RWPE2 (cell line): ENCODE measurements at regions not wholly inside any gene's neighbourhood (a gene's known extent, or its start where the extent isn't known, plus 50 kb on each side); places are given as distances from the start of the nearest gene placed in this dataset.

Experiments
- ATAC-seq: fragments of 200-7000 bp; cut with Tn5 transposase; 3 replicates; pipeline ENCODE4 v1.9.1; 2021; ENCODE audit warnings: low read depth
- DNase-seq: peaks from one replicate; pipeline ENCODE4 v3.0.0-alpha.2; 2020; ENCODE audit warnings: low spot score
- H3K27ac ChIP-seq: fragments of 450-650 bp; 2 replicates; pipeline ENCODE4 v1.5.1; 2017; ENCODE audit warnings: mild to moderate bottlenecking; ENCODE audit not compliant: poor library complexity, severe bottlenecking
- H3K27me3 ChIP-seq: fragments of 250-450 bp; sonication (Bioruptor Pico); 2 replicates; pipeline ENCODE4 v1.5.1; 2021; ENCODE audit warnings: mild to moderate bottlenecking, moderate library complexity; ENCODE audit not compliant: insufficient read depth, poor library complexity, severe bottlenecking
- H3K36me3 ChIP-seq: fragments of 250-450 bp; sonication (Bioruptor Pico); 2 replicates; pipeline ENCODE4 v1.5.1; 2020; ENCODE audit warnings: low read depth, mild to moderate bottlenecking, moderate library complexity
- H3K4me1 ChIP-seq: fragments of 250-450 bp; sonication (Bioruptor Pico); 2 replicates; pipeline ENCODE4 v1.5.1; 2021; ENCODE audit warnings: mild to moderate bottlenecking, moderate library complexity; ENCODE audit not compliant: insufficient read depth, poor library complexity, severe bottlenecking
- H3K4me3 ChIP-seq: fragments of 250-450 bp; sonication (Bioruptor Pico); 2 replicates; pipeline ENCODE4 v1.5.1; 2021; ENCODE audit warnings: mild to moderate bottlenecking, moderate library complexity; ENCODE audit not compliant: severe bottlenecking
- H3K9me3 ChIP-seq: fragments of 250-450 bp; sonication (Bioruptor Pico); 2 replicates; pipeline ENCODE4 v1.5.1; 2021; ENCODE audit warnings: mild to moderate bottlenecking, moderate library complexity; ENCODE audit not compliant: severe bottlenecking
- CTCF ChIP-seq: fragments of 450-650 bp; IDR thresholded peaks from one replicate; pipeline ENCODE4 v1.5.1; 2017; ENCODE audit warnings: mild to moderate bottlenecking, moderate library complexity; ENCODE audit not compliant: poor library complexity, severe bottlenecking

- DNase-seq (no peak), ATAC-seq (no peak)
- TF ChIP-seq CTCF = no peak
- Histone ChIP-seq H3K4me3 (no peak overlapping the region), H3K27me3 (no peaks in the 10 kb centered on the region), H3K9me3 (no peaks in the 10 kb centered on the region), H3K4me1 (peaks cover 24% of the 10 kb centered on the region), H3K36me3 (no peaks in the 10 kb centered on the region), H3K27ac (no peak overlapping the region)
Observed at GRCh38 chr5:40378396-40379177, 301.1 kb upstream of the PTGER4 start.

- Histone ChIP-seq H3K4me3 (no peak overlapping the region), H3K4me1 (peaks cover 6% of the 10 kb centered on the region), H3K27ac (no peak overlapping the region), H3K9me3 (no peaks in the 10 kb centered on the region), H3K36me3 (no peaks in the 10 kb centered on the region), H3K27me3 (no peaks in the 10 kb centered on the region)
- ATAC-seq = no peak
- TF ChIP-seq CTCF = no peak
- no peak for DNase-seq
Observed at GRCh38 chr5:40376566-40376965, 303.1 kb upstream of the PTGER4 start.

GRCh38 chr5:40374853-40375252 lies 304.9 kb upstream of the PTGER4 start:
- no peak for TF ChIP-seq CTCF

GRCh38 chr5:40368200-40368599 lies 311.5 kb upstream of the PTGER4 start:
- no peak overlapping the region for H3K4me3 ChIP-seq
- DNase-seq = no peak
- ATAC-seq = no peak
- H3K9me3 ChIP-seq = no peaks in the 10 kb centered on the region
- TF ChIP-seq CTCF = no peak
- no peaks in the 10 kb centered on the region for H3K4me1 ChIP-seq
- no peak overlapping the region for H3K27ac ChIP-seq
- H3K36me3 ChIP-seq = no peaks in the 10 kb centered on the region
- no peaks in the 10 kb centered on the region for H3K27me3 ChIP-seq

More at GRCh38 chr5:40374853-40375252, 304.9 kb upstream of the PTGER4 start:
- ATAC-seq (no peak), DNase-seq (no peak)
- H3K36me3 ChIP-seq = no peaks in the 10 kb centered on the region
- H3K27ac ChIP-seq = no peak overlapping the region
- no peak overlapping the region for H3K4me3 ChIP-seq
- H3K27me3 ChIP-seq = no peaks in the 10 kb centered on the region
- H3K9me3 ChIP-seq = no peaks in the 10 kb centered on the region
- no peaks in the 10 kb centered on the region for H3K4me1 ChIP-seq

GRCh38 chr5:40367255-40367654 lies 312.5 kb upstream of the PTGER4 start:
- peak; percentile 51 for TF ChIP-seq CTCF
- Histone ChIP-seq H3K4me1 (no peaks in the 10 kb centered on the region), H3K27ac (no peak overlapping the region), H3K4me3 (no peak overlapping the region), H3K27me3 (no peaks in the 10 kb centered on the region), H3K9me3 (no peaks in the 10 kb centered on the region), H3K36me3 (no peaks in the 10 kb centered on the region)
- DNase-seq = no peak
- ATAC-seq = no peak
